ENCODE measurements at regions not wholly inside any gene's neighbourhood (a gene's known extent, or its start where the extent isn't known, plus 50 kb on each side); places are given as distances from the start of the nearest gene placed in this dataset.
"Not testable (repeated sequence)": the region's sequence is repeated elsewhere in the genome, so short reads cannot be mapped to it uniquely, and the experiment has no call there.

GRCh38 chr11:101779167-101779566, 135.6 kb upstream of the CEP126 start:
- not testable (repeated sequence) for TF ChIP-seq ZNF121 (CRISPR knock-in tag; conservative IDR thresholded peaks at IDR 0.05); ZBTB11 (CRISPR knock-in tag; IDR thresholded peaks at IDR 0.05); NBN (IDR thresholded peaks at IDR 0.05; ENCODE audit: low read depth); HNRNPLL (IDR thresholded peaks at IDR 0.05; ENCODE audit: low read depth, low read length, poor library complexity, severe bottlenecking); MGA (IDR thresholded peaks at IDR 0.05); CTCF (IDR thresholded peaks at IDR 0.05 in 2 of 3, conservative IDR thresholded peaks at IDR 0.05 in 1 of 3; ENCODE audit: insufficient read depth in 2 of 3, low read depth in 1 of 3, low read length in 3 of 3); TARDBP (IDR thresholded peaks at IDR 0.05); CEBPB (tag; IDR thresholded peaks at IDR 0.05); BRCA1 (IDR thresholded peaks at IDR 0.05); BRCA1 (CRISPR knock-in tag; IDR thresholded peaks at IDR 0.05); NCOA4 (IDR thresholded peaks at IDR 0.05; ENCODE audit: partially characterized antibody); ZBTB1 (CRISPR knock-in tag; IDR thresholded peaks at IDR 0.05; ENCODE audit: borderline replicate concordance, low read depth); ZNF274 (IDR thresholded peaks at IDR 0.05; ENCODE audit: borderline replicate concordance, low read depth, low read length); HMG20A (CRISPR knock-in tag; conservative IDR thresholded peaks at IDR 0.05); NR2C2 (CRISPR knock-in tag; IDR thresholded peaks at IDR 0.05); NR2C2 (tag; IDR thresholded peaks at IDR 0.05)

Data from K562 (cell line).